ENCODE measurements at regions not wholly inside any gene's neighbourhood (a gene's known extent, or its start where the extent isn't known, plus 50 kb on each side); places are given as distances from the start of the nearest gene placed in this dataset.

DNA sequence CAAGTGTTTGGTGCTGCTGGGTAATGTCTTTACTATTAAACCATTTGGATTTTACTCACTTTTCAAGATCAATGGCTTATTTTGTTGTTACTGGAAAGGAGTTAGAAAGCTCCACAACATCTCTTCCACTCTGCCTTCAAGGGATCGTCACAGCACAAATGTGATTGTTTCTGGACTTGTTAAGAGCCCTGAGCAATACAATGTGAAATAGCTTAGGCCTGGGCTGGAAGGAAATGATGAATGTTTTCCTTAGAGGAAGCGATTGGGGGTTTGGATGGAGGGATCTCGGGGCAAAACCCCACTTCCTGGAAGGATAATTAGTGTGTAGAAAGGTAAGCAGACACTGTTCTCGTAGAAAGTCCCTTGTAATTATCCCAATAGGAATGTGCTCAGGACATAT lies 59.3 kb upstream of the MYO10 start:
- TF ChIP-seq EZH2phosphoT487 (IDR thresholded peaks at IDR 0.05; ENCODE audit: unreplicated experiment) (no peak), POLR2AphosphoS5 (IDR thresholded peaks at IDR 0.05; ENCODE audit: low read depth) (no peak), EZH2 (IDR thresholded peaks at IDR 0.05; ENCODE audit: low read depth, unreplicated experiment) (no peak), JUNB (IDR thresholded peaks at IDR 0.05; ENCODE audit: unreplicated experiment) (no peak), ZNF331 (CRISPR knock-in tag; IDR thresholded peaks at IDR 0.05; ENCODE audit: low read depth) (no peak), ZNF114 (CRISPR knock-in tag; IDR thresholded peaks at IDR 0.05) (no peak), NANOG (IDR thresholded peaks at IDR 0.05; ENCODE audit: borderline replicate concordance) (no peak), CREB1 (CRISPR knock-in tag; IDR thresholded peaks at IDR 0.05; ENCODE audit: low read depth) (no peak), STAT1 (IDR thresholded peaks at IDR 0.05; ENCODE audit: unreplicated experiment) (no peak)
- TF ChIP-seq, protein P1, sequence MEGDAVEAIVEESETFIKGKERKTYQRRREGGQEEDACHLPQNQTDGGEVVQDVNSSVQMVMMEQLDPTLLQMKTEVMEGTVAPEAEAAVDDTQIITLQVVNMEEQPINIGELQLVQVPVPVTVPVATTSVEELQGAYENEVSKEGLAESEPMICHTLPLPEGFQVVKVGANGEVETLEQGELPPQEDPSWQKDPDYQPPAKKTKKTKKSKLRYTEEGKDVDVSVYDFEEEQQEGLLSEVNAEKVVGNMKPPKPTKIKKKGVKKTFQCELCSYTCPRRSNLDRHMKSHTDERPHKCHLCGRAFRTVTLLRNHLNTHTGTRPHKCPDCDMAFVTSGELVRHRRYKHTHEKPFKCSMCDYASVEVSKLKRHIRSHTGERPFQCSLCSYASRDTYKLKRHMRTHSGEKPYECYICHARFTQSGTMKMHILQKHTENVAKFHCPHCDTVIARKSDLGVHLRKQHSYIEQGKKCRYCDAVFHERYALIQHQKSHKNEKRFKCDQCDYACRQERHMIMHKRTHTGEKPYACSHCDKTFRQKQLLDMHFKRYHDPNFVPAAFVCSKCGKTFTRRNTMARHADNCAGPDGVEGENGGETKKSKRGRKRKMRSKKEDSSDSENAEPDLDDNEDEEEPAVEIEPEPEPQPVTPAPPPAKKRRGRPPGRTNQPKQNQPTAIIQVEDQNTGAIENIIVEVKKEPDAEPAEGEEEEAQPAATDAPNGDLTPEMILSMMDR (conservative IDR thresholded peaks at IDR 0.05; ENCODE audit: low read depth in 2 of 2): no peak
- TF ChIP-seq, protein P2, sequence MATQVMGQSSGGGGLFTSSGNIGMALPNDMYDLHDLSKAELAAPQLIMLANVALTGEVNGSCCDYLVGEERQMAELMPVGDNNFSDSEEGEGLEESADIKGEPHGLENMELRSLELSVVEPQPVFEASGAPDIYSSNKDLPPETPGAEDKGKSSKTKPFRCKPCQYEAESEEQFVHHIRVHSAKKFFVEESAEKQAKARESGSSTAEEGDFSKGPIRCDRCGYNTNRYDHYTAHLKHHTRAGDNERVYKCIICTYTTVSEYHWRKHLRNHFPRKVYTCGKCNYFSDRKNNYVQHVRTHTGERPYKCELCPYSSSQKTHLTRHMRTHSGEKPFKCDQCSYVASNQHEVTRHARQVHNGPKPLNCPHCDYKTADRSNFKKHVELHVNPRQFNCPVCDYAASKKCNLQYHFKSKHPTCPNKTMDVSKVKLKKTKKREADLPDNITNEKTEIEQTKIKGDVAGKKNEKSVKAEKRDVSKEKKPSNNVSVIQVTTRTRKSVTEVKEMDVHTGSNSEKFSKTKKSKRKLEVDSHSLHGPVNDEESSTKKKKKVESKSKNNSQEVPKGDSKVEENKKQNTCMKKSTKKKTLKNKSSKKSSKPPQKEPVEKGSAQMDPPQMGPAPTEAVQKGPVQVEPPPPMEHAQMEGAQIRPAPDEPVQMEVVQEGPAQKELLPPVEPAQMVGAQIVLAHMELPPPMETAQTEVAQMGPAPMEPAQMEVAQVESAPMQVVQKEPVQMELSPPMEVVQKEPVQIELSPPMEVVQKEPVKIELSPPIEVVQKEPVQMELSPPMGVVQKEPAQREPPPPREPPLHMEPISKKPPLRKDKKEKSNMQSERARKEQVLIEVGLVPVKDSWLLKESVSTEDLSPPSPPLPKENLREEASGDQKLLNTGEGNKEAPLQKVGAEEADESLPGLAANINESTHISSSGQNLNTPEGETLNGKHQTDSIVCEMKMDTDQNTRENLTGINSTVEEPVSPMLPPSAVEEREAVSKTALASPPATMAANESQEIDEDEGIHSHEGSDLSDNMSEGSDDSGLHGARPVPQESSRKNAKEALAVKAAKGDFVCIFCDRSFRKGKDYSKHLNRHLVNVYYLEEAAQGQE (IDR thresholded peaks at IDR 0.05; ENCODE audit: unreplicated experiment): no peak
- TF ChIP-seq, protein P3, sequence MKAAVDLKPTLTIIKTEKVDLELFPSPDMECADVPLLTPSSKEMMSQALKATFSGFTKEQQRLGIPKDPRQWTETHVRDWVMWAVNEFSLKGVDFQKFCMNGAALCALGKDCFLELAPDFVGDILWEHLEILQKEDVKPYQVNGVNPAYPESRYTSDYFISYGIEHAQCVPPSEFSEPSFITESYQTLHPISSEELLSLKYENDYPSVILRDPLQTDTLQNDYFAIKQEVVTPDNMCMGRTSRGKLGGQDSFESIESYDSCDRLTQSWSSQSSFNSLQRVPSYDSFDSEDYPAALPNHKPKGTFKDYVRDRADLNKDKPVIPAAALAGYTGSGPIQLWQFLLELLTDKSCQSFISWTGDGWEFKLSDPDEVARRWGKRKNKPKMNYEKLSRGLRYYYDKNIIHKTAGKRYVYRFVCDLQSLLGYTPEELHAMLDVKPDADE (IDR thresholded peaks at IDR 0.05): no peak
- TF ChIP-seq, protein P4, sequence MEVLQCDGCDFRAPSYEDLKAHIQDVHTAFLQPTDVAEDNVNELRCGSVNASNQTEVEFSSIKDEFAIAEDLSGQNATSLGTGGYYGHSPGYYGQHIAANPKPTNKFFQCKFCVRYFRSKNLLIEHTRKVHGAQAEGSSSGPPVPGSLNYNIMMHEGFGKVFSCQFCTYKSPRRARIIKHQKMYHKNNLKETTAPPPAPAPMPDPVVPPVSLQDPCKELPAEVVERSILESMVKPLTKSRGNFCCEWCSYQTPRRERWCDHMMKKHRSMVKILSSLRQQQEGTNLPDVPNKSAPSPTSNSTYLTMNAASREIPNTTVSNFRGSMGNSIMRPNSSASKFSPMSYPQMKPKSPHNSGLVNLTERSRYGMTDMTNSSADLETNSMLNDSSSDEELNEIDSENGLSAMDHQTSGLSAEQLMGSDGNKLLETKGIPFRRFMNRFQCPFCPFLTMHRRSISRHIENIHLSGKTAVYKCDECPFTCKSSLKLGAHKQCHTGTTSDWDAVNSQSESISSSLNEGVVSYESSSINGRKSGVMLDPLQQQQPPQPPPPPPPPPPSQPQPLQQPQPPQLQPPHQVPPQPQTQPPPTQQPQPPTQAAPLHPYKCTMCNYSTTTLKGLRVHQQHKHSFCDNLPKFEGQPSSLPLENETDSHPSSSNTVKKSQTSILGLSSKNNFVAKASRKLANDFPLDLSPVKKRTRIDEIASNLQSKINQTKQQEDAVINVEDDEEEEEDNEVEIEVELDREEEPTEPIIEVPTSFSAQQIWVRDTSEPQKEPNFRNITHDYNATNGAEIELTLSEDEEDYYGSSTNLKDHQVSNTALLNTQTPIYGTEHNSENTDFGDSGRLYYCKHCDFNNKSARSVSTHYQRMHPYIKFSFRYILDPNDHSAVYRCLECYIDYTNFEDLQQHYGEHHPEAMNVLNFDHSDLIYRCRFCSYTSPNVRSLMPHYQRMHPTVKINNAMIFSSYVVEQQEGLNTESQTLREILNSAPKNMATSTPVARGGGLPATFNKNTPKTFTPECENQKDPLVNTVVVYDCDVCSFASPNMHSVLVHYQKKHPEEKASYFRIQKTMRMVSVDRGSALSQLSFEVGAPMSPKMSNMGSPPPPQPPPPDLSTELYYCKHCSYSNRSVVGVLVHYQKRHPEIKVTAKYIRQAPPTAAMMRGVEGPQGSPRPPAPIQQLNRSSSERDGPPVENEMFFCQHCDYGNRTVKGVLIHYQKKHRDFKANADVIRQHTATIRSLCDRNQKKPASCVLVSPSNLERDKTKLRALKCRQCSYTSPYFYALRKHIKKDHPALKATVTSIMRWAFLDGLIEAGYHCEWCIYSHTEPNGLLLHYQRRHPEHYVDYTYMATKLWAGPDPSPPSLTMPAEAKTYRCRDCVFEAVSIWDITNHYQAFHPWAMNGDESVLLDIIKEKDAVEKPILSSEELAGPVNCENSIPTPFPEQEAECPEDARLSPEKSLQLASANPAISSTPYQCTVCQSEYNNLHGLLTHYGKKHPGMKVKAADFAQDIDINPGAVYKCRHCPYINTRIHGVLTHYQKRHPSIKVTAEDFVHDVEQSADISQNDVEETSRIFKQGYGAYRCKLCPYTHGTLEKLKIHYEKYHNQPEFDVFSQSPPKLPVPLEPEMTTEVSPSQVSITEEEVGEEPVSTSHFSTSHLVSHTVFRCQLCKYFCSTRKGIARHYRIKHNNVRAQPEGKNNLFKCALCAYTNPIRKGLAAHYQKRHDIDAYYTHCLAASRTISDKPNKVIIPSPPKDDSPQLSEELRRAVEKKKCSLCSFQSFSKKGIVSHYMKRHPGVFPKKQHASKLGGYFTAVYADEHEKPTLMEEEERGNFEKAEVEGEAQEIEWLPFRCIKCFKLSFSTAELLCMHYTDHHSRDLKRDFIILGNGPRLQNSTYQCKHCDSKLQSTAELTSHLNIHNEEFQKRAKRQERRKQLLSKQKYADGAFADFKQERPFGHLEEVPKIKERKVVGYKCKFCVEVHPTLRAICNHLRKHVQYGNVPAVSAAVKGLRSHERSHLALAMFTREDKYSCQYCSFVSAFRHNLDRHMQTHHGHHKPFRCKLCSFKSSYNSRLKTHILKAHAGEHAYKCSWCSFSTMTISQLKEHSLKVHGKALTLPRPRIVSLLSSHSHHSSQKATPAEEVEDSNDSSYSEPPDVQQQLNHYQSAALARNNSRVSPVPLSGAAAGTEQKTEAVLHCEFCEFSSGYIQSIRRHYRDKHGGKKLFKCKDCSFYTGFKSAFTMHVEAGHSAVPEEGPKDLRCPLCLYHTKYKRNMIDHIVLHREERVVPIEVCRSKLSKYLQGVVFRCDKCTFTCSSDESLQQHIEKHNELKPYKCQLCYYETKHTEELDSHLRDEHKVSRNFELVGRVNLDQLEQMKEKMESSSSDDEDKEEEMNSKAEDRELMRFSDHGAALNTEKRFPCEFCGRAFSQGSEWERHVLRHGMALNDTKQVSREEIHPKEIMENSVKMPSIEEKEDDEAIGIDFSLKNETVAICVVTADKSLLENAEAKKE (CRISPR knock-in tag; IDR thresholded peaks at IDR 0.05): no peak
